ENCODE measurements at regions not wholly inside any gene's neighbourhood (a gene's known extent, or its start where the extent isn't known, plus 50 kb on each side); places are given as distances from the start of the nearest gene placed in this dataset.
A peak's percentile ranks its signal among the peaks of the same experiment; 100 is the strongest.

DNA sequence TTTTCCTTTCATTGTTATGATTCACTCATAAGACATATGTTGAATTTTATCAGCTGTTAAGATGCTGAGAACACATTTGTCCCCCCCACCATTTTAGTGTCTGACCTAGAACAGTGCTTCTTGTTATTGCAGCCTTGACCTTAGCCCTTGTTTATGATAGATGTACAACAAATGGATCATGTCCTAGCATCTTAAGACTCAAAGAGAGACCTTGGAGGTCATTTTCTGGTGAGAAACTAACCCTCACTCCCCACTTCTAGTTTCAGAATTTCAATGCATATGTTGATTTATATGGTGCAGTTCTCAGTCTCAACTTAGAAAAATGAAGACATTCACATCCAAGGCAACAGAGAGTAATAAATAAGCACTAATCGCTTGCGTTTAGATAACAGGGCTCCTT is 391.2 kb downstream of the AEBP2 start:
- Histone ChIP-seq H3K36me3 (no peaks in the 10 kb centered on the region), H3K4me1 (no peaks in the 10 kb centered on the region), H3K9me3 (peaks cover 0 to 10% (median 0%) of the 10 kb centered on the region in 11 donors), H3K27ac (no peak overlapping the region), H3K4me3 (no peak overlapping the region), H3K27me3 (no peaks in the 10 kb centered on the region)
- ATAC-seq (no peak), DNase-seq (no peak)
- TF ChIP-seq CTCF (IDR thresholded peaks at IDR 0.05): no peak
- intact Hi-C loops (cut with DNase I): no loop called here
- 87 to 93% methylated on average over 2 of the region's 2 CpGs for WGBS, 2 donors

GRCh38 chr12:19833775-19834501 is 394.6 kb downstream of the AEBP2 start:
- DNase-seq: no peak
- intact Hi-C loops (cut with DNase I): no loop called here
- peaks cover 0 to 3% (median 0%) of the 10 kb centered on the region in 11 donors for H3K9me3 ChIP-seq
- 52 to 77% methylated on average over 2 of the region's 2 CpGs for WGBS, 2 donors
- peak overlapping the region in 1 of 10 donors; percentile 7 for H3K27ac ChIP-seq
- H3K4me3 ChIP-seq: no peak overlapping the region
- ATAC-seq: peak in 2 of 8 donors; percentile 28 to 50
- H3K36me3 ChIP-seq: no peaks in the 10 kb centered on the region
- H3K4me1 ChIP-seq: no peaks in the 10 kb centered on the region
- TF ChIP-seq CTCF (IDR thresholded peaks at IDR 0.05): no peak
- no peaks in the 10 kb centered on the region for H3K27me3 ChIP-seq

DNA sequence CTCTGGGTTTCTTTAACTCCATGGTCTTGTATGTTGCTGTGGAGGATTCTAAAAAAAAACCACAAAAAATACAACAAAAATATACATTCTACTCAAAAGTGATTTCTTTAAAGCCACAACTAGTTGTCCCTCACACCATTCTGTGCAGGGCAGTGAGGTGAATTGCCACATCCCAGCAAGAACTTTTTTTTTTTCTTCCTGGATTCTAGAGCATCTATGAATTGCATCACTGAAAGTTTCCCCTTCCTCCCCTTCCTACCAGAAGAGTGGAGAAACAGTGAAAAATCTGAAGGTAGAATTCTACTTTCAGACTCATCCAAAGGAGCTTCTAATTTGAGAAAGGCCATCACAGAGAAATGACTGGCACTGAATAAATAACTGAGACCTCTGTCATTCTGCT is 395.3 kb downstream of the AEBP2 start:
- Histone ChIP-seq H3K27ac (no peak overlapping the region), H3K27me3 (no peaks in the 10 kb centered on the region), H3K9me3 (peaks cover 0 to 3% (median 0%) of the 10 kb centered on the region in 11 donors), H3K4me1 (no peaks in the 10 kb centered on the region), H3K4me3 (no peak overlapping the region), H3K36me3 (no peaks in the 10 kb centered on the region)
- intact Hi-C loops (cut with DNase I): no loop called here
- no peak for TF ChIP-seq CTCF (IDR thresholded peaks at IDR 0.05)
- DNase-seq (no peak), ATAC-seq (no peak)

DNA sequence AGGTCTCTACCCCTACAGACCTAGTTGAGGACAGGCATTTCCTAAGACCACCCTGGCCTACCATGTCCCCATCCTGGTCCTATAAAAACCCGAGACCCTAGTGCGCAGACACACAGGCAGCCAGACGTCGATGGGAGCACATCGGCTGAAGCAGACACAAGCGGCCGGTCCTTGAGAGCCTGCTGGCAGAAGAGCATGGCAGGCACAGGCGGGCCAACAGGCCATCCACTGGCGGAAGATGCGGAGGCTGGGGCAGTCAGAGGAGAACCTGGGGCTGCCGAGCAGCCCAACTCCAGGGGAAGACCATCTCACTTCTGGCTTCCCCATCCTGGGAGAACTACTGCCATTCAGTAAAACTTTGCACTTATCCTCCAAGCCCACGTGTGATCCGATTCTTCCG is 396.8 kb downstream of the AEBP2 start:
- DNase-seq: no peak
- TF ChIP-seq CTCF (IDR thresholded peaks at IDR 0.05): no peak
- Histone ChIP-seq H3K36me3 (no peaks in the 10 kb centered on the region), H3K4me3 (no peak overlapping the region), H3K4me1 (peaks cover 0 to 4% (median 0%) of the 10 kb centered on the region in 9 donors), H3K27ac (no peak overlapping the region), H3K27me3 (no peaks in the 10 kb centered on the region), H3K9me3 (peaks cover 0 to 3% (median 0%) of the 10 kb centered on the region in 11 donors)
- ATAC-seq: no peak
- intact Hi-C loops (cut with DNase I): no loop called here
- WGBS, 2 donors: 97 to 98% methylated on average over 14 of the region's 14 CpGs

Measured in heart right ventricle (tissue), 16 donors.